ENCODE measurements at regions not wholly inside any gene's neighbourhood (a gene's known extent, or its start where the extent isn't known, plus 50 kb on each side); places are given as distances from the start of the nearest gene placed in this dataset.

GRCh38 chr18:70496353-70497294, 207.8 kb downstream of the SOCS6 start:
- ChIA-PET CTCF (no interaction called here), POLR2A (no interaction called here)
- H3K4me1 ChIP-seq (ENCODE audit: control insufficient read depth, insufficient read depth, low read length): peaks cover 26% of the 10 kb centered on the region
- in situ Hi-C loops (cut with HindIII; ENCODE audit: low pct_unique_long_range_greater_than_20kb, low sequenced_read_pairs): no loop called here
- H3K9me3 ChIP-seq (ENCODE audit: control insufficient read depth, insufficient read depth, low read depth, low read length): no peaks in the 10 kb centered on the region
- no peaks in the 10 kb centered on the region; the same call in 1 of the 2 replicates for H3K36me3 ChIP-seq (ENCODE audit: control insufficient read depth, insufficient read depth, low read length)
- no TSS peak for BruUV-seq (replicated peaks)
- ATAC-seq (peak; percentile 60; the same call in 1 of the 2 replicates), DNase-seq (ENCODE audit: low read depth, low spot score) (no peak)
- intact Hi-C loops (cut with micrococcal nuclease; ENCODE audit: unreplicated experiment): no loop called here
- TF ChIP-seq TCF7L2 (IDR thresholded peaks at IDR 0.05; ENCODE audit: low read depth, low read length) (peak; percentile 78; the same call in 1 of the 2 replicates), CTCF (IDR thresholded peaks at IDR 0.05) (no peak)
- peak overlapping the region; percentile 88 for H3K27ac ChIP-seq (ENCODE audit: low read length)
- H3K4me3 ChIP-seq (ENCODE audit: low read depth in 2 of 2, low read length in 2 of 2): no peak overlapping the region
- no peaks in the 10 kb centered on the region for H3K27me3 ChIP-seq (ENCODE audit: control insufficient read depth, insufficient read depth, low read length)

GRCh38 chr18:70494524-70494923, 205.7 kb downstream of the SOCS6 start:
- intact Hi-C loops (cut with micrococcal nuclease; ENCODE audit: unreplicated experiment) (no loop called here), in situ Hi-C loops (cut with HindIII; ENCODE audit: low pct_unique_long_range_greater_than_20kb, low sequenced_read_pairs) (no loop called here)
- CTCF ChIA-PET: no interaction called here
- H3K36me3 ChIP-seq (ENCODE audit: control insufficient read depth, insufficient read depth, low read length): no peaks in the 10 kb centered on the region; the same call in 1 of the 2 replicates
- peak overlapping the region; percentile 94; the same call in 1 of the 2 replicates for H3K27ac ChIP-seq (ENCODE audit: low read length)
- DNase-seq (ENCODE audit: low read depth, low spot score): no peak
- ATAC-seq: no peak
- TF ChIP-seq REST (IDR thresholded peaks at IDR 0.05; ENCODE audit: insufficient read depth in 1 of 2, low read depth in 2 of 2, low read length in 1 of 2) (no peak), TCF7L2 (IDR thresholded peaks at IDR 0.05; ENCODE audit: low read depth, low read length) (no peak)
- H3K4me1 ChIP-seq (ENCODE audit: control insufficient read depth, insufficient read depth, low read length): peaks cover 43% of the 10 kb centered on the region
- POLR2A ChIA-PET: no interaction called here
- BruUV-seq (replicated peaks): no TSS peak
- no peak overlapping the region for H3K4me3 ChIP-seq (ENCODE audit: low read depth in 2 of 2, low read length in 2 of 2)
- H3K27me3 ChIP-seq (ENCODE audit: control insufficient read depth, insufficient read depth, low read length): no peaks in the 10 kb centered on the region
- H3K9me3 ChIP-seq (ENCODE audit: control insufficient read depth, insufficient read depth, low read depth, low read length): no peaks in the 10 kb centered on the region

GRCh38 chr18:70493461-70493860, 204.6 kb downstream of the SOCS6 start:
- BruUV-seq (replicated peaks): no TSS peak
- ChIA-PET POLR2A (no interaction called here), CTCF (no interaction called here)
- intact Hi-C loops (cut with micrococcal nuclease; ENCODE audit: unreplicated experiment) (no loop called here), in situ Hi-C loops (cut with HindIII; ENCODE audit: low pct_unique_long_range_greater_than_20kb, low sequenced_read_pairs) (no loop called here)
- H3K27ac ChIP-seq (ENCODE audit: low read length): peak overlapping the region; percentile 94
- ATAC-seq (no peak), DNase-seq (ENCODE audit: low read depth, low spot score) (no peak)
- H3K9me3 ChIP-seq (ENCODE audit: control insufficient read depth, insufficient read depth, low read depth, low read length): no peaks in the 10 kb centered on the region
- H3K36me3 ChIP-seq (ENCODE audit: control insufficient read depth, insufficient read depth, low read length): no peaks in the 10 kb centered on the region; the same call in 1 of the 2 replicates
- peaks cover 48% of the 10 kb centered on the region for H3K4me1 ChIP-seq (ENCODE audit: control insufficient read depth, insufficient read depth, low read length)
- TF ChIP-seq REST (IDR thresholded peaks at IDR 0.05; ENCODE audit: insufficient read depth in 1 of 2, low read depth in 2 of 2, low read length in 1 of 2): no peak
- TF ChIP-seq TCF7L2 (IDR thresholded peaks at IDR 0.05; ENCODE audit: low read depth, low read length): no peak
- TF ChIP-seq POLR2AphosphoS5 (IDR thresholded peaks at IDR 0.05; ENCODE audit: low read depth, low read length): no peak
- TF ChIP-seq CTCF (IDR thresholded peaks at IDR 0.05): no peak
- TF ChIP-seq SIN3A (IDR thresholded peaks at IDR 0.05; ENCODE audit: borderline replicate concordance, insufficient read depth, low read depth, low read length): no peak
- H3K27me3 ChIP-seq (ENCODE audit: control insufficient read depth, insufficient read depth, low read length): no peaks in the 10 kb centered on the region
- H3K4me3 ChIP-seq (ENCODE audit: low read depth in 2 of 2, low read length in 2 of 2): no peak overlapping the region
